Small intestine (tissue), 7 donors: ENCODE measurements at regions not wholly inside any gene's neighbourhood (a gene's known extent, or its start where the extent isn't known, plus 50 kb on each side); places are given as distances from the start of the nearest gene placed in this dataset.

Experiments used
- DNase-seq, 2 donors: peaks; one replicate each; pipeline versions ENCODE4 v3.0.0 to v3.0.0-alpha.2; 2013
- FAIRE-seq: peaks from 2 replicates; lab custom pipeline; 2012; peaks lifted over from hg19 to GRCh38; lab: Jason Lieb, UNC
- H3K27ac ChIP-seq, 3 donors: one replicate each; pipeline ENCODE4 v1.5.1; 2013; ENCODE audit warnings: low read length in 2 of 3, mild to moderate bottlenecking in 2 of 3, control low read depth in 1 of 3, inconsistent platforms in 1 of 3, low read depth in 1 of 3, moderate library complexity in 1 of 3
- H3K27me3 ChIP-seq, 3 donors: one replicate each; pipeline ENCODE4 v1.6.1; 2013; ENCODE audit warnings: low read length in 3 of 3, inconsistent platforms in 1 of 3; ENCODE audit not compliant: control insufficient read depth in 3 of 3, insufficient read depth in 3 of 3
- H3K36me3 ChIP-seq, 3 donors: one replicate each; pipeline ENCODE4 v1.6.1; 2013; ENCODE audit warnings: low read length in 3 of 3, inconsistent platforms in 1 of 3, low read depth in 1 of 3, mild to moderate bottlenecking in 1 of 3, moderate library complexity in 1 of 3; ENCODE audit not compliant: control insufficient read depth in 3 of 3, insufficient read depth in 2 of 3
- H3K4me1 ChIP-seq, 3 donors: one replicate each; pipeline ENCODE4 v1.6.1; 2013; ENCODE audit warnings: low read length in 2 of 3, inconsistent platforms in 1 of 3, low read depth in 1 of 3, mild to moderate bottlenecking in 1 of 3, moderate library complexity in 1 of 3; ENCODE audit not compliant: control insufficient read depth in 3 of 3, insufficient read depth in 2 of 3
- H3K4me3 ChIP-seq, 3 donors: one replicate each; pipeline ENCODE4 v1.5.1; 2013; ENCODE audit warnings: low read length in 3 of 3, control low read depth in 1 of 3, inconsistent platforms in 1 of 3, low read depth in 1 of 3, mild to moderate bottlenecking in 1 of 3, moderate library complexity in 1 of 3
- H3K9me3 ChIP-seq, 2 donors: one replicate each; pipeline ENCODE4 v1.6.1; 2013; ENCODE audit warnings: low read depth in 1 of 2, low read length in 1 of 2; ENCODE audit not compliant: control insufficient read depth in 2 of 2, insufficient read depth in 1 of 2
- WGBS, 3 donors: extraction: QIAGEN DNeasy Blood & Tissue Kit; methylation state at CpG; one replicate each; pipeline ENCODE4 v1.1.7; 2013; 5-methylcytosine and 5-hydroxymethylcytosine counted together
- donor health status: healthy with polysubstance abuse.
- donor health status: control.
- donor health status: control.
- donor health status: Bipolar disorder and iron deficiency.
- donor health status: healthy.

GRCh38 chr7:10571759-10572158 lies 401.9 kb upstream of the PHF14 start:
- Histone ChIP-seq H3K4me3 (no peak overlapping the region), H3K27ac (no peak overlapping the region), H3K36me3 (no peaks in the 10 kb centered on the region), H3K27me3 (no peaks in the 10 kb centered on the region), H3K9me3 (no peaks in the 10 kb centered on the region), H3K4me1 (no peaks in the 10 kb centered on the region)
- FAIRE-seq (no peak), DNase-seq (no peak)
- 1 to 11% (median 10%) methylated on average over 1 of the region's 1 CpG for WGBS, 3 donors

DNA sequence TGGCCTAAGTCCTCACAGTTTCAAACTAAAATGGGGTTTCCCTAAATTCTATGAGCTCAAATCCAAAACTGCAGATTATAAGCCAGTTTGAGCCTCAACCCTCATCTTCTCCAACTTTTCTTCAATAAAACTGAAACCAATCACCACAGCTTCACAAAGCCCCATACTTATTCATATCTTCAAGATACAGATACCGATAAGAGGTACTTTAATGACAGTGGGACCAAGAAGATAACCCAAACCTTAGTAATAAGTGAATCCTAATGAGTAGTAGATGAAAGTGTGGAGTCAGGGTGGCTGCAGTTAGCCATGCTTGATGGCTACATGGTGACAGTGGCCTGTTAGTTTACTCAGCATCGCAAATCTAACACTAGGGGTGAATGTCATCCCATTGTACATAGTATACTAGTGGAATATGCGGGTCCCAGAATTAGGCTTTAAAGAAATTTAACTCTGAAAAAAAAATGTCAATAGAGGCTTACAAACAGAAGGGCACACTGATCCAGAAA lies 395.8 kb upstream of the PHF14 start:
- H3K9me3 ChIP-seq, result no peaks in the 10 kb centered on the region
- H3K36me3 ChIP-seq, result no peaks in the 10 kb centered on the region
- no peak overlapping the region for H3K27ac ChIP-seq
- H3K4me1 ChIP-seq, result no peaks in the 10 kb centered on the region
- DNase-seq (no peak), FAIRE-seq (no peak)
- H3K27me3 ChIP-seq, result no peaks in the 10 kb centered on the region
- no peak overlapping the region for H3K4me3 ChIP-seq
- 92 to 97% (median 94%) methylated on average over 3 of the region's 3 CpGs for WGBS, 3 donors

- H3K4me1 ChIP-seq, result no peaks in the 10 kb centered on the region
- no peaks in the 10 kb centered on the region for H3K27me3 ChIP-seq
- FAIRE-seq, result no peak
- no peak overlapping the region for H3K27ac ChIP-seq
- H3K4me3 ChIP-seq, result no peak overlapping the region
- DNase-seq, result no peak
- no peaks in the 10 kb centered on the region for H3K9me3 ChIP-seq
- H3K36me3 ChIP-seq, result no peaks in the 10 kb centered on the region
- 84 to 88% (median 84%) methylated on average over 3 of the region's 3 CpGs for WGBS, 3 donors
Measured at GRCh38 chr7:10579561-10579960, 394.1 kb upstream of the PHF14 start.

- no peak for DNase-seq
- no peaks in the 10 kb centered on the region for H3K4me1 ChIP-seq
Measured at GRCh38 chr7:10584886-10585285, 388.8 kb upstream of the PHF14 start.

DNA sequence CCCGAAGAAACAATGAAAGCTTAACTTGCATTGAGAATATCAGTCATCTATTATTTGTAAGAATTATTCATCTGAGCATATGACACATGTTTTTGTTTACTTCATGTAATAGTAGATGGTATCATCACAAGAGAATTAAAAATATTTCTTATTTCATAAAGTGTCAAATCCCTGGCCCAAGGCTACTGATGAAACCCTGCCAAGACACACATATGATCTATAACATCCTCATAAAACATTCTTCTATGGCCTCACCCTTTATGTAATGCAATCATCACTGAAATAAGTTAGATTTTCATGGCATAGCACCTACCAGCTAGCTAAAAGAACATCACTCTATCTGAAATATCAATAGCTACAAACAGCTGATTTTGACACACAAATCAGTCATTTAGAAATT lies 385.6 kb upstream of the PHF14 start:
- 72 to 81% (median 79%) methylated on average over 1 of the region's 1 CpG for WGBS, 3 donors
- FAIRE-seq (no peak), DNase-seq (no peak)
- Histone ChIP-seq H3K4me3 (no peak overlapping the region), H3K27me3 (no peaks in the 10 kb centered on the region), H3K4me1 (no peaks in the 10 kb centered on the region), H3K36me3 (no peaks in the 10 kb centered on the region), H3K27ac (no peak overlapping the region), H3K9me3 (no peaks in the 10 kb centered on the region)

More at GRCh38 chr7:10584886-10585285, 388.8 kb upstream of the PHF14 start:
- H3K27ac ChIP-seq, result no peak overlapping the region
- no peaks in the 10 kb centered on the region for H3K9me3 ChIP-seq
- no peak for FAIRE-seq
- no peaks in the 10 kb centered on the region for H3K27me3 ChIP-seq
- WGBS, 3 donors, result 54 to 61% (median 57%) methylated on average over 4 of the region's 4 CpGs
- H3K36me3 ChIP-seq, result no peaks in the 10 kb centered on the region
- H3K4me3 ChIP-seq, result no peak overlapping the region

DNA sequence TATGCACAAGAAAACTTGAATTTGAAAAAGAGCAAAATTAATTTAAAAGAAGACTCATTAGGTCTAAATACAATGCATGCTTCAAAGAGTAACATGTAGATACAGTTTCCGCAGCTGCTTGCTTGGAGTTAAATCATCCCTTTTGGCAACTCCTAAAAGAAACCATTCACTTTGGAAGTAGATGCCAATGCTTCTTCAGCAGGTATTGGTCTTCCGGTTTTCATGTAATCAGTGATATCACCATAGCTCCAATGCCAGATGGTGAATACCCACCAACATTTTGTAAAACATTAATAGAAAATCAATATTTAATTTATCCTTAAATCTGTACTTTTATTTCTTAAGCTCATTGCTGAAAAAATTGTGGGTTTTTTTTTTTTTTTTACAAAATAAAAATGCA lies 381.1 kb upstream of the PHF14 start:
- no peaks in the 10 kb centered on the region for H3K36me3 ChIP-seq
- no peaks in the 10 kb centered on the region for H3K9me3 ChIP-seq
- no peaks in the 10 kb centered on the region for H3K27me3 ChIP-seq
- no peak overlapping the region for H3K27ac ChIP-seq
- no peaks in the 10 kb centered on the region for H3K4me1 ChIP-seq
- WGBS, 3 donors, result 83 to 89% (median 85%) methylated on average over 2 of the region's 2 CpGs
- no peak overlapping the region for H3K4me3 ChIP-seq
- DNase-seq, result no peak
- FAIRE-seq, result no peak

- 63 to 75% (median 69%) methylated on average over 4 of the region's 4 CpGs for WGBS, 3 donors
- no peak for FAIRE-seq
Measured at GRCh38 chr7:10593080-10593479, 380.6 kb upstream of the PHF14 start.

GRCh38 chr7:10596827-10597226 lies 376.8 kb upstream of the PHF14 start:
- no peaks in the 10 kb centered on the region for H3K4me1 ChIP-seq
- no peaks in the 10 kb centered on the region for H3K9me3 ChIP-seq
- FAIRE-seq (no peak), DNase-seq (no peak)
- H3K27ac ChIP-seq, result no peak overlapping the region
- WGBS, 3 donors, result 88 to 92% (median 91%) methylated on average over 2 of the region's 2 CpGs
- no peak overlapping the region for H3K4me3 ChIP-seq
- H3K36me3 ChIP-seq, result no peaks in the 10 kb centered on the region
- H3K27me3 ChIP-seq, result no peaks in the 10 kb centered on the region

More at GRCh38 chr7:10593080-10593479, 380.6 kb upstream of the PHF14 start:
- Histone ChIP-seq H3K9me3 (no peaks in the 10 kb centered on the region), H3K4me3 (no peak overlapping the region), H3K27me3 (no peaks in the 10 kb centered on the region), H3K27ac (no peak overlapping the region), H3K4me1 (no peaks in the 10 kb centered on the region), H3K36me3 (no peaks in the 10 kb centered on the region)
- DNase-seq, result no peak

GRCh38 chr7:10604128-10604527 lies 369.5 kb upstream of the PHF14 start:
- Histone ChIP-seq H3K27ac (no peak overlapping the region), H3K27me3 (no peaks in the 10 kb centered on the region), H3K4me1 (no peaks in the 10 kb centered on the region), H3K9me3 (no peaks in the 10 kb centered on the region), H3K36me3 (no peaks in the 10 kb centered on the region), H3K4me3 (no peak overlapping the region)
- DNase-seq (no peak), FAIRE-seq (no peak)
